Kidney (tissue), 13 donors: ENCODE measurements at regions not wholly inside any gene's neighbourhood (a gene's known extent, or its start where the extent isn't known, plus 50 kb on each side); places are given as distances from the start of the nearest gene placed in this dataset.

Source experiments
- DNase-seq, 5 donors: peaks; one replicate each; pipeline ENCODE4 v3.0.0-alpha.2; 2013 to 2020
- FAIRE-seq: peaks from 2 replicates; lab custom pipeline; 2012; peaks lifted over from hg19 to GRCh38; lab: Jason Lieb, UNC
- H3K27ac ChIP-seq, 2 donors: one replicate each; pipeline ENCODE4 v1.7.0; 2013; ENCODE audit warnings: low read depth in 2 of 2, low read length in 2 of 2, inconsistent platforms in 1 of 2
- H3K27me3 ChIP-seq: one replicate; pipeline ENCODE4 v1.7.1; 2013; ENCODE audit warnings: low read length, inconsistent platforms; ENCODE audit not compliant: control insufficient read depth, insufficient read depth
- H3K36me3 ChIP-seq, 3 donors: one replicate each; pipeline versions ENCODE4 v1.7.0 to v1.7.1; 2013; ENCODE audit warnings: low read length in 3 of 3, control low read depth in 1 of 3, inconsistent platforms in 1 of 3; ENCODE audit not compliant: insufficient read depth in 3 of 3, control insufficient read depth in 2 of 3
- H3K4me1 ChIP-seq, 3 donors: one replicate each; pipeline versions ENCODE4 v1.7.0 to v1.7.1; 2013; ENCODE audit warnings: low read length in 3 of 3, inconsistent platforms in 1 of 3, low read depth in 1 of 3; ENCODE audit not compliant: control insufficient read depth in 2 of 3, insufficient read depth in 2 of 3
- H3K4me3 ChIP-seq, 3 donors: one replicate each; pipeline versions ENCODE4 v1.7.0 to v1.8.1; 2013; ENCODE audit warnings: low read length in 3 of 3, control low read depth in 1 of 3, inconsistent platforms in 1 of 3
- H3K9ac ChIP-seq, 3 donors: one replicate each; pipeline versions ENCODE4 v1.7.0 to v1.7.1; 2013; ENCODE audit warnings: low read length in 3 of 3, control low read depth in 1 of 3, inconsistent platforms in 1 of 3
- H3K9me3 ChIP-seq, 3 donors: one replicate each; pipeline versions ENCODE4 v1.7.0 to v1.7.1; 2013; ENCODE audit warnings: low read length in 3 of 3, control low read depth in 1 of 3, inconsistent platforms in 1 of 3; ENCODE audit not compliant: control insufficient read depth in 2 of 3, insufficient read depth in 1 of 3
- CTCF ChIP-seq: IDR thresholded peaks from 3 replicates; pipeline ENCODE4 v1.5.1; 2012; ENCODE audit warnings: mild to moderate bottlenecking, moderate library complexity, borderline replicate concordance; ENCODE audit not compliant: insufficient read depth; ENCODE audit errors: extremely low read depth
- intact Hi-C: fragments of 100-400 bp; cut with DNase I; formaldehyde crosslinking; loops from one replicate; pipeline ENCODE4 v1.11.1; 2022
- donor health status: control.
- donor health status: control.
- donor health status: control.
- donor health status: control.
- donor health status: control.
- donor health status: DM: yes; HTN: yes; CAD: no.
- donor health status: Normal renal cell carcinoma (clear cell type).

- Histone ChIP-seq H3K9ac (no peak overlapping the region), H3K4me1 (no peaks in the 10 kb centered on the region), H3K4me3 (no peak overlapping the region), H3K9me3 (no peaks in the 10 kb centered on the region), H3K27me3 (no peaks in the 10 kb centered on the region), H3K27ac (no peak overlapping the region), H3K36me3 (no peaks in the 10 kb centered on the region)
- DNase-seq = no peak
- no peak for FAIRE-seq
- intact Hi-C loops = no loop called here
- no peak for TF ChIP-seq CTCF
Measured at GRCh38 chr21:24280596-24280995, 1326.7 kb downstream of the MRPL39 start.

- Histone ChIP-seq H3K27ac (no peak overlapping the region), H3K9me3 (no peaks in the 10 kb centered on the region), H3K4me3 (no peak overlapping the region), H3K9ac (no peak overlapping the region), H3K36me3 (no peaks in the 10 kb centered on the region), H3K27me3 (no peaks in the 10 kb centered on the region), H3K4me1 (no peaks in the 10 kb centered on the region)
- no peak for TF ChIP-seq CTCF
- DNase-seq = no peak
- intact Hi-C loops = no loop called here
- no peak for FAIRE-seq
Measured at GRCh38 chr21:24278711-24279110, 1328.6 kb downstream of the MRPL39 start.

- no peak for TF ChIP-seq CTCF
Measured at GRCh38 chr21:24276204-24276603, 1331.1 kb downstream of the MRPL39 start.

GRCh38 chr21:24275616-24276015 is 1331.7 kb downstream of the MRPL39 start:
- Histone ChIP-seq H3K27ac (no peak overlapping the region), H3K9ac (no peak overlapping the region), H3K4me1 (no peaks in the 10 kb centered on the region), H3K4me3 (no peak overlapping the region), H3K9me3 (no peaks in the 10 kb centered on the region), H3K36me3 (no peaks in the 10 kb centered on the region), H3K27me3 (no peaks in the 10 kb centered on the region)
- no peak for TF ChIP-seq CTCF
- intact Hi-C loops = no loop called here
- DNase-seq (no peak), FAIRE-seq (no peak)

More at GRCh38 chr21:24276204-24276603, 1331.1 kb downstream of the MRPL39 start:
- FAIRE-seq = no peak
- intact Hi-C loops = no loop called here
- no peaks in the 10 kb centered on the region for H3K36me3 ChIP-seq
- no peak overlapping the region for H3K4me3 ChIP-seq
- H3K9ac ChIP-seq = no peak overlapping the region
- no peaks in the 10 kb centered on the region for H3K27me3 ChIP-seq
- H3K9me3 ChIP-seq = no peaks in the 10 kb centered on the region
- no peaks in the 10 kb centered on the region for H3K4me1 ChIP-seq
- H3K27ac ChIP-seq = no peak overlapping the region
- no peak for DNase-seq
